Superior temporal gyrus (tissue), 1 donor: ENCODE measurements at regions not wholly inside any gene's neighbourhood (a gene's known extent, or its start where the extent isn't known, plus 50 kb on each side); places are given as distances from the start of the nearest gene placed in this dataset.
"Not testable (repeated sequence)": the region's sequence is repeated elsewhere in the genome, so short reads cannot be mapped to it uniquely, and the experiment has no call there.

Experiments used
- DNase-seq: peaks from one replicate; pipeline ENCODE4 v3.0.0-alpha.2; 2016; ENCODE audit errors: extremely low spot score

DNA sequence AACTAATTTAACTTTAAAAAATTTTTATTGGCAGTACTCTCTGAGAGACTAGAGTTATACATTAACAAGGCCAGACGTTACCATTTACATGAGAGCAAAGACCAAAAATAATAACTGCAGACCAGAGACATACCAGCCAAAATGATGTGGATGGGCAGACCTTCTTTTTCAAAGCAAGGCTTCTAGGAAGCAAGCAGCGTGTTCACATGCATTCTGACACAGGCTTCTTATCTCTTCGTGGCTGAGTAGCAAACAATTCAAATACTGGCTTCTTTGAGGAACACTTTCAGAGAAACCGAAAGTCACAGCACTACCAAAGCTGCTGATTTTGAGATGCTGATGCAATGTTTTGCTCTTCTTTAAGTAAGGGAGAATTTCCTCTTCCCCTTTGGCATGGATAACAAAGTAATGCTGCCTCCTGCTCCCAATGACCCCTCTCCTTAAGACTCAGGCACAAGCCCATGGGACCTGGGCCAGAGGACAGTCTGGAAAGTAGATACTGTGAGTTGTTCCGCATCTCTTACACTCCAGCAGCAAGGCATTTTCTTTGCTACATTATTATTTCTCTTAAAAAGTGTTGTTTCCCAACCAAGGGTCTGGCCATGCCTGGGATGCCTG is 181.9 kb downstream of the MREG start:
- no peak for DNase-seq

DNA sequence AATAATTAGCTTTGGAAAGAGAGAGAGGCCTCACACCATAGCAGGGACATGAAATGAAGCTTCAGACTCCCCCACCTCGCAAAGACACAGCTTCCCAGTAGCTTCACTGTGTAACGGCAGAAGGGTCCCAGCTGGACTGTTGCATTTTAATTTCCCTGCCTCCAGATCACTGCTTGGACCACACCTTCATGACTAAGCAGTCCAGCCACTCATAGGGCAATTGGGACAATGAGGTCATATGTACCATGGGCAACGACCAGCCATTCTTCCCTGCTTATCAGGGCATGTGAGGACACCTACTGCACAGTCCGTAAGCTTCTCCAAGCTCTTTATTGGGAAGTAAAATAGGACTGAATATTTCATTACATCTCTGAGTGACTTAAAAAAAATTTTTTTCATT is 183.0 kb downstream of the MREG start:
- DNase-seq: no peak

DNA sequence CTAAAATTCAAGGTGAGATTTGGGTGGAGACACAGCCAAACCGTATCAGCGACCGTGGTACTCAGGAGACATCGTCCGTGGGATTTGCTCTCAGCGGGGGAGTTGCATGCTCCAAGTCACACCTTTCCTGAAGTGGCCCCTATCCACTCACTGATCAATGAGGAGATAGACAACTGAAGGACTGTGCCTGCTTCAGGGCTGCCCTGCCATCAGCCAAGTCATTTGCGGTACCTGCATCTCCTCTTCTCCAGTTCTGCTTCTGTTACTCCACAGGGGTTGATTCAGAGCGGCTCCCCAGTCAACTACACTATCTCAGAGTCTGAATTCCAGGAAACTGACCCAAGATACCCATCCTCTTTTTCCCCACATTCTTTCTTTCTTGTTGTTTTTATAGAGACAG is 184.1 kb downstream of the MREG start:
- no peak for DNase-seq

DNA sequence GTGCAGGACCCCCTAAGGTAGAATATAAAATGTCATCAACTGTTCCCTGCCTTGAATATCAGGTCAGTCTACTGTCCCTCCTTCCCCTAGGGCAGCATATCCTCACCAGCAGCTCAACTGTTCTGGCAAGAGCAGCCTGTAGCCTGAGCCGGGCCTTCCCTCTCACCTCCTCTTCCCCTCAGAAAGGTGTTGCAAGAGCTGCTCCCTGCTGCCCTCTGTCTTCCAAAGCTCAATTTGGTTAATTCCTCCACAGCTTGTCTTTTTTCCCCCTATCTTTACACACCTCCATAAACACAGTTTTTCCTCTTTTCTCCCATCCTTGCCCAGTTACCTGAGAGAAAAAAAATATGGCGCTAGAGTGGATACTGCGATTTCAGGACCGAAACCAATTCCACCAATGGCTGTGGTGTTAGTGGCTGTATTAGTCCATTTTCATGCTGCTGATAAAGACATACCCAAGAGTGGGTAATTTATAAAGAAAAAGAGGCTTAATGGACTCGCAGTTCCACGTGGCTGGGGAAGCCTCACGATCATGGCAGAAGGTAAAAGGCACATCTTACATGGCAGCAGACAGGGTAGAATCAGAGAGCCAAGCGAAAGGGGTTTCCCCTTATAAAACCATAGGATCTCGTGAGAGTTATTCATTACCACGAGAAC is 184.7 kb downstream of the MREG start:
- DNase-seq: no peak

- no peak for DNase-seq
These were observed 186.4 kb downstream of the MREG start for GRCh38 chr2:215826838-215827441.

GRCh38 chr2:215826376-215826775 is 187.0 kb downstream of the MREG start:
- no peak for DNase-seq

DNA sequence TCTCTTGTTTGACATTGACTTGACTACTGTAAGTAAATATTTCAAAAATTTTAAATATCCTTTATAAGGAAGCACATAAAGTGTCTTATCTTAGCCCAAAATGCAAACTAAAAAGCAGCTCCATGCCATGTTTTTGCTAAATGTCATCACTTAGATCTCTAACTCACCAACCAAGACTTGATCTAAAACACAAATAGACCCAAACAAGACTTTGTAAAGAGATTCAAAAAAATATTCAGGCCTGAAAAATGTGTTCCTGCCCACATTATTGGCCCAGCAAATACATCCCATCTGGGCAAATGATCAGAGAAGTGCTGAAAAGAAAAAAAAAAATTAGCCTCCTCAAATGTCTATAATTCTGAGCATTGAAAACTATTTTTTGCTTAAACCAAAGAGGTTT is 187.6 kb downstream of the MREG start:
- DNase-seq: no peak

GRCh38 chr2:215821298-215821697 is 192.1 kb downstream of the MREG start:
- not testable (repeated sequence) for DNase-seq

- not testable (repeated sequence) for DNase-seq
These were observed 193.6 kb downstream of the MREG start for GRCh38 chr2:215819713-215820112.

DNA sequence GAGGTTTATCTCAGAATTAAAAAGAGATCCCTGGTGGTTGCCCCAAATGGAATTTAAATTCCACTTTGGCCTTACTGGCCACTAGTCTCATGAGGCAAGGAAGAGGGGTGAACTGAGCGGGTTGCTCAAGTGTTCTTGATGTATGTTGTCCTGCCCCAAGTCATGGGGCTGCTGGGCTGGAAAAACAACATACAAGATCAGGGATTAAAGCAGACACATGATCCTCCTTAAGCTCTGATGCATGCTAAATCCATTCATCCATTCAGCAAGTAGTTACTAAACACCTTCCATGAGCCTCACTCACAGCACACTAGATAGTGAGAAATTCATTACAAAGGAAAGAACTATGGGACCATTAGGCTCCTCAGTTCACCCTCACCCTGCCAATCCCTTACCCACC is 196.3 kb downstream of the MREG start:
- DNase-seq: no peak

DNA sequence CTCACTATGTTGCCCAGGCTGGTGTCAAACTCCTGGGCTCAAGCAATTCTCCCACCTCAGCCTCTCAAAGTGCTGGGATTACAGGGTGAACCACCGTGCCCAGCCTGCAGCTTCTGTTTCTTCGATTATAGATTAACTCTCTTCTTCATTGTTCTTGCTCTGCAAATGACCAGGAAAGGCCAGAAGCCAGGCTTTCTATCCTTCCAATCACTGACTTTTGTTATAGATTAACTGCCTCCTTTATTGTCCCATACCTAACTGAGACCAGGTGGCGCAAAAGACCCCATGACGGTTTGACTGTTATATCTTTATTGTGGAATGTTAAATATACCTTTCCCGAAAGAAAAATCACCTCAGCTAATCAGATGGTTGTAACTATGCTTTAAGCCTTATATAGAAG is 196.9 kb downstream of the MREG start:
- no peak for DNase-seq

GRCh38 chr2:215815960-215816359 is 197.4 kb downstream of the MREG start:
- no peak for DNase-seq

DNA sequence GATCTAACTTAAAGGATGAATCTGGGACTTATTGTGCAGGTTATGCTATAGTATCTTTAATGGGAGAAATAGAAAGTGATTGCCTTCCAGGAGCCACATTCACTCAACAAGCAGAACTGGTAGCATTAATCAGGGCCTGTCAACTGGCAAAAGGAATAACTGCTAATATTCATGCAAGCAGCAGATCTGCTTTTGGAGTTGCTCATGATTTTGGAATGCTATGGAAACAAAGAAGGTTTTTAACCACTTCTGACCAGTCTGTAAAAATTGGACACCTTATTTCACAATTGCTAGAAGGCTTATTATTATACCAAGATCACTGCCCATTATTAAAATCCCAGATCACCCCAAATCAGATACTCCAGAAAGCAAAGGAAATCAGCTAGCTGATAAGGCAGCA is 200.4 kb downstream of the MREG start:
- no peak for DNase-seq

GRCh38 chr2:215811409-215812345 is 201.7 kb downstream of the MREG start:
- no peak for DNase-seq

DNA sequence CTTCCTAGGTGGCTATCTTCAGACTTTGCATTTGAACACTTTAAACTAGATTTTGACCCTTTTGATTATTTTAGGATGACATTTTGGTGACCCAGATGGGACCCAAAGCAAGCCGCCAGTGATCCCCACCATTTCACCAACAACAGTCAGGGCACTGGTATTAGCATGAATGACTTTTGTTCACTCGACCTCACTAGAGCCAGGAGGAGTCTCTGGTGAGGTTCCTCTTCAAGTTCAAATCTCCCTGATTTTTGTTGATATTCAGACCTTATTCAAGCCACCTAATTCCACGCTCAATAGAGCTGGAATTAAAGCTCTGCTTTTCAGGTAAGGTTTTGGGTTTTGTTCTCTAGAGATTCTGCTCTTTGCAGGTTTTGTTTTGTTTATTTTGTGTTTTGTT is 202.3 kb downstream of the MREG start:
- no peak for DNase-seq

DNA sequence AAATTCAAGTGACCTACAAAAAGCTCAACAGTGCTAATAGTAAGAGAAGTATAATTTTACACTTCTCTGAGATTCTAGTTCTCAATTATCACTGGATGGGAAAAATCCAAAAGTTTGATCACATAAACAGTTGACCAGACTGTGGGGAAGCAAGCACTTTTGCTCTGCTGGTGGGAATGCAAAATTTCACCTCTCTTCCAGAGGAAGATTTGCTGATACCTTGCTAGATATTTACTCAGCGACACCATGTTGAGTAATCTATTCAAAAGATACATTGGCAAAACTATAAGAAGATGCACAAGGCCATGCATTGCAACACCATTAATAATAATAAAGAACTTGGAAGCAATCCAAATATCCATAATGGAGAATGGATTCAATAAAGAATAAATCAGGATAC is 204.4 kb downstream of the MREG start:
- DNase-seq: no peak

- DNase-seq: no peak
These were observed 205.2 kb downstream of the MREG start for GRCh38 chr2:215808194-215808593.

DNA sequence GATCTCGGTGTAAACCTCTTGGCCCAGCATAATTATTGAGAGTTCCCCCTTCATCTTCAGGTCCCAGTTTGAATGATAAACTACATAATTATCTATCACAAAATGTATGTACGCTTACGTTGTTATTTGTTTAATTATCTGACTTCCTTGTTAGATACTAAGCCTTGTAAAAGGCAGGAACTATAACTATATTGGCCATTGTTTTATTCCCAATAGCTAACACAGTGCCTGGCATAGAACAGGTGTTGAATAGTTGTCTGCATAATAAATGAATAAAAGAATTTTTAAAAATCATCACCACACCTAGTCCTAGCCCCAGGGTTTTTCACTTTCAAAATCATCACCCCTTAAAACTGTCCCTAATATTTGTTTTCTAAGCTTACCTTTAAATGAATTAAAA is 207.9 kb downstream of the MREG start:
- no peak for DNase-seq

GRCh38 chr2:215803150-215803549 is 210.2 kb downstream of the MREG start:
- DNase-seq: no peak

- DNase-seq: no peak
These were observed 214.2 kb downstream of the MREG start for GRCh38 chr2:215799194-215799593.

DNA sequence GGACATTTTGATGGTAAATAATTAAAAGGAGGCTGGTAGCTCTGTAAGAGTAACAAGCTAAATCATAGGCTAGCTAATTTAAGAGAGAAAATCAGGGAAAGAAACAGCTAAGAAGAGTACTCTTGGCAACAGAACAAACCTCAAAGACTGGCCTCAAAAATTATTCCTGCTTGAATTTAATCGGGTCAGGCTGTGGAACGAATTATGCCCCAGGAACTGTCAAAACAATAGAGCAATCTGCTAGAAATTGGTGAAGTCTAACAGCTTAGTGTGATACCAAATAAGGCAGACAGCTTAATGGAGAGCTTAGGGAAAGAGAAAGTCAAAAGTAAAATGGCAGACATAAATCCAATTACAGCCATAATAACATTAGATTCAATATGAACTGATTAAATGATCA is 215.7 kb downstream of the MREG start:
- no peak for DNase-seq

GRCh38 chr2:215796140-215796855 is 217.1 kb downstream of the MREG start:
- DNase-seq: no peak
